ENCODE measurements at regions not wholly inside any gene's neighbourhood (a gene's known extent, or its start where the extent isn't known, plus 50 kb on each side); places are given as distances from the start of the nearest gene placed in this dataset.
A peak's percentile ranks its signal among the peaks of the same experiment; 100 is the strongest.

- no peak for DNase-seq
- Histone ChIP-seq H3K27ac (no peak overlapping the region), H3K4me1 (no peaks in the 10 kb centered on the region), H3K9me3 (no peaks in the 10 kb centered on the region), H3K4me3 (replicated peaks in 1 of 3) (no peak overlapping the region), H3K27me3 (no peaks in the 10 kb centered on the region), H3K36me3 (no peaks in the 10 kb centered on the region)
- no peak for TF ChIP-seq POLR2A (IDR thresholded peaks at IDR 0.05)
- TF ChIP-seq, protein P1, sequence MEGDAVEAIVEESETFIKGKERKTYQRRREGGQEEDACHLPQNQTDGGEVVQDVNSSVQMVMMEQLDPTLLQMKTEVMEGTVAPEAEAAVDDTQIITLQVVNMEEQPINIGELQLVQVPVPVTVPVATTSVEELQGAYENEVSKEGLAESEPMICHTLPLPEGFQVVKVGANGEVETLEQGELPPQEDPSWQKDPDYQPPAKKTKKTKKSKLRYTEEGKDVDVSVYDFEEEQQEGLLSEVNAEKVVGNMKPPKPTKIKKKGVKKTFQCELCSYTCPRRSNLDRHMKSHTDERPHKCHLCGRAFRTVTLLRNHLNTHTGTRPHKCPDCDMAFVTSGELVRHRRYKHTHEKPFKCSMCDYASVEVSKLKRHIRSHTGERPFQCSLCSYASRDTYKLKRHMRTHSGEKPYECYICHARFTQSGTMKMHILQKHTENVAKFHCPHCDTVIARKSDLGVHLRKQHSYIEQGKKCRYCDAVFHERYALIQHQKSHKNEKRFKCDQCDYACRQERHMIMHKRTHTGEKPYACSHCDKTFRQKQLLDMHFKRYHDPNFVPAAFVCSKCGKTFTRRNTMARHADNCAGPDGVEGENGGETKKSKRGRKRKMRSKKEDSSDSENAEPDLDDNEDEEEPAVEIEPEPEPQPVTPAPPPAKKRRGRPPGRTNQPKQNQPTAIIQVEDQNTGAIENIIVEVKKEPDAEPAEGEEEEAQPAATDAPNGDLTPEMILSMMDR (IDR thresholded peaks at IDR 0.05): no peak
- WGBS, 2 donors: 84 to 87% methylated on average over 6 of the region's 6 CpGs
- intact Hi-C loops (cut with DNase I): no loop called here
Observed at GRCh38 chr2:104904889-104905288, 51.0 kb downstream of the POU3F3 start.

DNA sequence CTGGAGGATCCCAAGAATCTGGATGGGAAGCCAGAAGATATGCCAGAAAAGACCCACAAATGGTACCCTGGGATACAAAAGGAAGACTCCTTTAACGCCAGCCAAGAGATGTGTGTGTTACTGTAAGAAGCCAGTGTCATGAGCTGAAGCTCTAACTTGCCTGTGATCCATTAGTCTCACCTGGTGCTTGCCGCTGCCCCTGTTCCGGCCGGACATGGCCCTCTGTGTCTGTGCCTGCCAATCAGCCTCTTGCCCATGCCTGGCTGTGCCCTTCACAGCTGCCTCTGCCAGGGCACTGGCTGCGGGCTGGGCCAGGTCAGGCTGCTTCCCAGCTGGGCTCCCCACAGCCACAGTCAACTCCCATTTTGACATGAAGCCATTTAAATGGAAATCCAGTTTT, 55.4 kb downstream of the POU3F3 start:
- Histone ChIP-seq H3K27me3 (no peaks in the 10 kb centered on the region), H3K4me1 (no peaks in the 10 kb centered on the region), H3K27ac (no peak overlapping the region), H3K36me3 (no peaks in the 10 kb centered on the region), H3K4me3 (replicated peaks in 1 of 3) (no peak overlapping the region), H3K9me3 (no peaks in the 10 kb centered on the region)
- 92 to 93% methylated on average over 4 to 5 of the region's 5 CpGs for WGBS, 2 donors
- DNase-seq: no peak
- intact Hi-C loops (cut with DNase I): no loop called here
- TF ChIP-seq, protein P1 (IDR thresholded peaks at IDR 0.05): no peak
- TF ChIP-seq POLR2A (IDR thresholded peaks at IDR 0.05): no peak

DNA sequence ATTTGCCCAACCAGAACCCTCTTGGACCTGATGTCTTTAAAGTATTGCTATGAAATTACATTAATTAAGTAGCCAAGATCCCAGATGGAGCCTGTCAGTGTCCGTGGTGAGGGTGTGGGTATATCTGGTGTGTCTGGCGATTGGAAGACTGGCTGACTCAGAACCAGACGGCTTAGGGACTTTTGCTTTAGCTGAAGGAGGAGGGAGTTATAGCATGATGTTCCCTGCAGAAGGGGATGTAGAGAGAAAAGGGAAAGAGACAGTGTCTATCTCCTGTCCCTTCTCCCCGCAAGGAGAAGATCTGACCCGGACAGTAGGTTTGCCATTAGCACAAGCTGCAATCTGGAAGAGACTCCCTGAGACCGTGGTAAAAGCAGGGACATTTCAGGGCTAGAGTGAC, 60.6 kb downstream of the POU3F3 start:
- Histone ChIP-seq H3K4me3 (replicated peaks in 1 of 3) (no peak overlapping the region), H3K4me1 (no peaks in the 10 kb centered on the region)
- no peak for DNase-seq

GRCh38 chr2:104915107-104915793, 61.3 kb downstream of the POU3F3 start:
- TF ChIP-seq POLR2A (IDR thresholded peaks at IDR 0.05): no peak
- TF ChIP-seq, protein P1 (IDR thresholded peaks at IDR 0.05): no peak
- H3K4me1 ChIP-seq: no peaks in the 10 kb centered on the region
- intact Hi-C loops (cut with DNase I): no loop called here
- no peak for DNase-seq
- no peak overlapping the region for H3K4me3 ChIP-seq (replicated peaks in 1 of 3)
- H3K27ac ChIP-seq: no peak overlapping the region
- no peaks in the 10 kb centered on the region for H3K36me3 ChIP-seq
- H3K9me3 ChIP-seq: no peaks in the 10 kb centered on the region
- 85 to 88% methylated on average over 7 of the region's 7 CpGs for WGBS, 2 donors
- no peaks in the 10 kb centered on the region for H3K27me3 ChIP-seq

More for the DNA sequence above, 60.6 kb downstream of the POU3F3 start:
- TF ChIP-seq, protein P1 (IDR thresholded peaks at IDR 0.05): no peak
- TF ChIP-seq POLR2A (IDR thresholded peaks at IDR 0.05): no peak
- WGBS, 2 donors: 81 to 82% methylated on average over 6 of the region's 6 CpGs
- no peak overlapping the region for H3K27ac ChIP-seq
- H3K27me3 ChIP-seq: no peaks in the 10 kb centered on the region
- H3K36me3 ChIP-seq: no peaks in the 10 kb centered on the region
- intact Hi-C loops (cut with DNase I): no loop called here
- no peaks in the 10 kb centered on the region for H3K9me3 ChIP-seq

GRCh38 chr2:104919127-104919526, 65.2 kb downstream of the POU3F3 start:
- Histone ChIP-seq H3K27me3 (no peaks in the 10 kb centered on the region), H3K36me3 (no peaks in the 10 kb centered on the region), H3K9me3 (no peaks in the 10 kb centered on the region), H3K4me3 (replicated peaks in 1 of 3) (no peak overlapping the region), H3K4me1 (no peaks in the 10 kb centered on the region), H3K27ac (no peak overlapping the region)
- TF ChIP-seq POLR2A (IDR thresholded peaks at IDR 0.05): no peak
- TF ChIP-seq, protein P1 (IDR thresholded peaks at IDR 0.05): no peak
- peak; percentile 14 to 30 for DNase-seq
- WGBS, 2 donors: 46 to 57% methylated on average over 3 of the region's 3 CpGs
- intact Hi-C loops (cut with DNase I): no loop called here

Data from thyroid gland (tissue), 4 donors.